ENCODE measurements at regions not wholly inside any gene's neighbourhood (a gene's known extent, or its start where the extent isn't known, plus 50 kb on each side); places are given as distances from the start of the nearest gene placed in this dataset.

GRCh38 chr9:81086416-81086815 lies 602.9 kb downstream of the TLE1 start:
- no peak for DNase-seq (ENCODE audit: low read depth, low spot score)
- H2AFZ ChIP-seq (ENCODE audit: control insufficient read depth, low read depth, low read length) = no peak overlapping the region
- H3K9ac ChIP-seq (ENCODE audit: control insufficient read depth, insufficient read depth, low read length) = no peak overlapping the region
- no peak for ATAC-seq
- H3K9me3 ChIP-seq (replicated peaks; ENCODE audit: control insufficient read depth, insufficient read depth, low read length) = no peaks in the 10 kb centered on the region
- in situ Hi-C loops (cut with MboI) = no loop called here
- BruUV-seq (replicated peaks) = no TSS peak
- no peak for FAIRE-seq
- ChIA-PET POLR2A (no interaction called here), RAD21 (ENCODE audit: unreplicated experiment) (no interaction called here), CTCF (no interaction called here), SMC1A (ENCODE audit: uncharacterized antibody, unreplicated experiment) (interaction anchor here (0.6 kb wide), 1 partner anchor 445 kb away, joined by 3 read pairs; no protein-coding TSS in a partner anchor)
- intact Hi-C loops (cut with micrococcal nuclease; ENCODE audit: unreplicated experiment) = no loop called here
- H4K20me1 ChIP-seq (ENCODE audit: control insufficient read depth, insufficient read depth) = no peaks in the 10 kb centered on the region
- no peaks in the 10 kb centered on the region for H3K79me2 ChIP-seq (ENCODE audit: control insufficient read depth, insufficient read depth, low read length)
- 44% methylated on average over 3 of the region's 3 CpGs for WGBS (ENCODE audit: insufficient coverage, insufficient replicate concordance, low lambda C conversion rate, missing lambda C conversion rate)
- H3K27me3 ChIP-seq (replicated peaks in 1 of 2; ENCODE audit: control insufficient read depth in 2 of 2, insufficient read depth in 2 of 2, low read length in 1 of 2) = no peaks in the 10 kb centered on the region
- no peak overlapping the region for H3K4me2 ChIP-seq (ENCODE audit: control insufficient read depth, insufficient read depth)
- TF ChIP-seq SMARCA5 (IDR thresholded peaks at IDR 0.05) (no peak), SREBF2 (IDR thresholded peaks at IDR 0.05; ENCODE audit: low read length) (no peak), E4F1 (IDR thresholded peaks at IDR 0.05; ENCODE audit: borderline replicate concordance, partially characterized antibody) (no peak), POU2F2 (IDR thresholded peaks at IDR 0.05; ENCODE audit: borderline replicate concordance, low read depth, low read length) (no peak)
- no peaks in the 10 kb centered on the region for H3K4me1 ChIP-seq (ENCODE audit: control insufficient read depth, insufficient read depth, low read length)
- H3K4me3 ChIP-seq = no peak overlapping the region
- no peak overlapping the region for H3K27ac ChIP-seq (ENCODE audit: control insufficient read depth, insufficient read depth)
- no peaks in the 10 kb centered on the region for H3K36me3 ChIP-seq (ENCODE audit: control insufficient read depth in 2 of 2, insufficient read depth in 2 of 2, low read length in 1 of 2)

GRCh38 chr9:81083854-81084512 lies 605.4 kb downstream of the TLE1 start:
- ChIA-PET POLR2A (no interaction called here), SMC1A (ENCODE audit: uncharacterized antibody, unreplicated experiment) (no interaction called here), CTCF (no interaction called here), RAD21 (ENCODE audit: unreplicated experiment) (no interaction called here)
- intact Hi-C loops (cut with micrococcal nuclease; ENCODE audit: unreplicated experiment) = no loop called here
- no TSS peak for BruUV-seq (replicated peaks)
- in situ Hi-C loops (cut with MboI) = no loop called here
- Histone ChIP-seq H3K27ac (ENCODE audit: control insufficient read depth, insufficient read depth) (no peak overlapping the region), H3K4me2 (ENCODE audit: control insufficient read depth, insufficient read depth) (no peak overlapping the region), H3K36me3 (ENCODE audit: control insufficient read depth in 2 of 2, insufficient read depth in 2 of 2, low read length in 1 of 2) (no peaks in the 10 kb centered on the region), H4K20me1 (ENCODE audit: control insufficient read depth, insufficient read depth) (no peaks in the 10 kb centered on the region), H3K9ac (ENCODE audit: control insufficient read depth, insufficient read depth, low read length) (no peak overlapping the region), H3K4me1 (ENCODE audit: control insufficient read depth, insufficient read depth, low read length) (no peaks in the 10 kb centered on the region), H3K4me3 (no peak overlapping the region), H3K79me2 (ENCODE audit: control insufficient read depth, insufficient read depth, low read length) (no peaks in the 10 kb centered on the region), H2AFZ (ENCODE audit: control insufficient read depth, low read depth, low read length) (no peak overlapping the region), H3K9me3 (replicated peaks; ENCODE audit: control insufficient read depth, insufficient read depth, low read length) (no peaks in the 10 kb centered on the region), H3K27me3 (replicated peaks in 1 of 2; ENCODE audit: control insufficient read depth in 2 of 2, insufficient read depth in 2 of 2, low read length in 1 of 2) (no peaks in the 10 kb centered on the region)
- FAIRE-seq (no peak), DNase-seq (ENCODE audit: low read depth, low spot score) (no peak), ATAC-seq (no peak)
- no peak for TF ChIP-seq CHD4 (IDR thresholded peaks at IDR 0.05)
- TF ChIP-seq ZNF622 (IDR thresholded peaks at IDR 0.05) = no peak
- TF ChIP-seq CEBPZ (IDR thresholded peaks at IDR 0.05; ENCODE audit: low read depth, low read length) = no peak
- WGBS (ENCODE audit: insufficient coverage, insufficient replicate concordance, low lambda C conversion rate, missing lambda C conversion rate) = 3% methylated on average over 3 of the region's 3 CpGs

Measured in GM12878 (cell line).